NCI-H1092 treated with DMSO at 0.1 percent for 48 hours (cell line): ENCODE measurements at regions not wholly inside any gene's neighbourhood (a gene's known extent, or its start where the extent isn't known, plus 50 kb on each side); places are given as distances from the start of the nearest gene placed in this dataset.
"Not testable (repeated sequence)": the region's sequence is repeated elsewhere in the genome, so short reads cannot be mapped to it uniquely, and the experiment has no call there.

ENCODE experiments used
- DNase-seq: peaks from one replicate; lab custom pipeline; 2025; lab: John Stamatoyannopoulos, UW

GRCh38 chr7:13778967-13779366 is 210.5 kb downstream of the ETV1 start:
- DNase-seq, result no peak

GRCh38 chr7:13790611-13791010 is 198.9 kb downstream of the ETV1 start:
- DNase-seq, result no peak

- DNase-seq, result no peak
These were observed 197.3 kb downstream of the ETV1 start for GRCh38 chr7:13792208-13792607.

- DNase-seq, result no peak
These were observed 195.5 kb downstream of the ETV1 start for GRCh38 chr7:13793926-13794325.

GRCh38 chr7:13794581-13794980 is 194.9 kb downstream of the ETV1 start:
- no peak for DNase-seq

- DNase-seq, result no peak
These were observed 191.9 kb downstream of the ETV1 start for GRCh38 chr7:13797545-13797944.

GRCh38 chr7:13800694-13801448 is 188.6 kb downstream of the ETV1 start:
- DNase-seq, result peak; percentile 54

GRCh38 chr7:13801669-13802068 is 187.8 kb downstream of the ETV1 start:
- DNase-seq, result no peak

GRCh38 chr7:13802651-13803050 is 186.8 kb downstream of the ETV1 start:
- no peak for DNase-seq

- no peak for DNase-seq
These were observed 186.3 kb downstream of the ETV1 start for GRCh38 chr7:13803134-13803533.

GRCh38 chr7:13806089-13806867 is 183.2 kb downstream of the ETV1 start:
- DNase-seq, result not testable (repeated sequence)

GRCh38 chr7:13817230-13817629 is 172.2 kb downstream of the ETV1 start:
- not testable (repeated sequence) for DNase-seq

- DNase-seq, result no peak
These were observed 168.2 kb downstream of the ETV1 start for GRCh38 chr7:13821152-13821787.

- no peak for DNase-seq
These were observed 166.8 kb downstream of the ETV1 start for GRCh38 chr7:13822678-13823077.

GRCh38 chr7:13826752-13827151 is 162.7 kb downstream of the ETV1 start:
- DNase-seq, result no peak

GRCh38 chr7:13827716-13828115 is 161.8 kb downstream of the ETV1 start:
- no peak for DNase-seq

GRCh38 chr7:13829231-13829630 is 160.2 kb downstream of the ETV1 start:
- no peak for DNase-seq

- DNase-seq, result peak; percentile 68
These were observed 159.3 kb downstream of the ETV1 start for GRCh38 chr7:13829914-13830900.

GRCh38 chr7:13832346-13832745 is 157.1 kb downstream of the ETV1 start:
- DNase-seq, result no peak

GRCh38 chr7:13834328-13834761 is 155.1 kb downstream of the ETV1 start:
- peak; percentile 48 for DNase-seq

GRCh38 chr7:13835442-13835841 is 154.0 kb downstream of the ETV1 start:
- no peak for DNase-seq

GRCh38 chr7:13839063-13839462 is 150.4 kb downstream of the ETV1 start:
- peak; percentile 95 for DNase-seq
